H1 (cell line): ENCODE measurements at regions not wholly inside any gene's neighbourhood (a gene's known extent, or its start where the extent isn't known, plus 50 kb on each side); places are given as distances from the start of the nearest gene placed in this dataset.

ENCODE experiments used
- CTCF ChIA-PET: fragments of 300-600 bp; sonication (Branson Sonifier 250); formaldehyde crosslinking; loops from one replicate; lab custom pipeline; 2021; ENCODE audit not compliant: partially characterized antibody; lab: Charles Lee
- POLR2A ChIA-PET: fragments of 300-600 bp; sonication (Branson Sonifier 250); formaldehyde crosslinking; loops from one replicate; lab custom pipeline; 2021; ENCODE audit warnings: inconsistent platforms; ENCODE audit not compliant: partially characterized antibody; lab: Charles Lee
- DNase-seq, 2 experiments: peaks; one replicate each; pipeline versions ENCODE4 v3.0.0 to v3.0.0-alpha.2; 2010 to 2022; ENCODE audit warnings: low spot score in 2 of 2, low read depth in 1 of 2, mixed read lengths in 1 of 2
- FAIRE-seq: peaks from 2 replicates; lab custom pipeline; 2011; peaks lifted over from hg19 to GRCh38; lab: Jason Lieb, UNC
- H2AFZ ChIP-seq: 2 replicates; pipeline ENCODE4 v1.8.1; 2012; ENCODE audit warnings: low read length, inconsistent platforms
- H2AK5ac ChIP-seq: 2 replicates; pipeline ENCODE4 v1.6.1; 2013; ENCODE audit warnings: low read depth, low read length
- H2BK120ac ChIP-seq: replicated peaks from 2 replicates; pipeline ENCODE3; 2013; ENCODE audit warnings: low read depth, low read length, inconsistent platforms
- H2BK12ac ChIP-seq: 2 replicates; pipeline ENCODE4 v1.6.1; 2013; ENCODE audit warnings: low read depth, low read length
- H2BK15ac ChIP-seq: 2 replicates; pipeline ENCODE4 v1.6.1; 2013; ENCODE audit warnings: low read length
- H2BK20ac ChIP-seq: 2 replicates; pipeline ENCODE4 v1.6.1; 2013; ENCODE audit warnings: low read length
- H2BK5ac ChIP-seq: 2 replicates; pipeline ENCODE4 v1.6.1; 2013; ENCODE audit warnings: low read depth, low read length
- H3K14ac ChIP-seq: 2 replicates; pipeline ENCODE4 v1.6.1; 2013; ENCODE audit warnings: inconsistent platforms; ENCODE audit not compliant: insufficient read length
- H3K18ac ChIP-seq: 2 replicates; pipeline ENCODE4 v1.6.1; 2013; ENCODE audit warnings: low read length; ENCODE audit errors: extremely low read depth
- H3K23ac ChIP-seq: 2 replicates; pipeline ENCODE4 v1.6.1; 2013; ENCODE audit warnings: inconsistent platforms; ENCODE audit not compliant: insufficient read length
- H3K23me2 ChIP-seq: 2 replicates; pipeline ENCODE4 v1.6.1; 2013; ENCODE audit warnings: low read depth, low read length
- H3K27ac ChIP-seq: 2 replicates; pipeline ENCODE4 v1.6.1; 2011; ENCODE audit warnings: low read depth, low read length, inconsistent platforms
- H3K27me3 ChIP-seq, 4 experiments: replicated peaks in 1 of 4; 1 replicate in 1 of 4; 2 replicates in 3 of 4; pipeline versions ENCODE4 v1.6.1 to v1.8.1; 2011 to 2013; ENCODE audit warnings: low read length in 3 of 4, mild to moderate bottlenecking in 3 of 4, inconsistent platforms in 2 of 4, mixed read lengths in 2 of 4, moderate library complexity in 1 of 4; ENCODE audit not compliant: control insufficient read depth in 3 of 4, insufficient read depth in 3 of 4; ENCODE audit errors: extremely low read depth in 1 of 4
- H3K36me3 ChIP-seq, 4 experiments: 2 replicates each; pipeline versions ENCODE4 v1.6.1 to v1.8.1; 2011 to 2013; ENCODE audit warnings: mild to moderate bottlenecking in 4 of 4, low read length in 3 of 4, moderate library complexity in 2 of 4, control low read depth in 1 of 4, inconsistent platforms in 1 of 4; ENCODE audit not compliant: insufficient read depth in 4 of 4, control insufficient read depth in 2 of 4
- H3K4ac ChIP-seq: replicated peaks from 2 replicates; pipeline ENCODE3; 2013; ENCODE audit warnings: low read length, low read depth, mixed read lengths, inconsistent platforms; ENCODE audit not compliant: insufficient read length
- H3K4me1 ChIP-seq, 4 experiments: replicated peaks in 1 of 4; 1 replicate in 1 of 4; 2 replicates in 3 of 4; pipeline versions ENCODE4 v1.6.1 to v1.8.1; 2011 to 2013; ENCODE audit warnings: low read length in 3 of 4, inconsistent platforms in 2 of 4, mixed read lengths in 1 of 4; ENCODE audit not compliant: insufficient read depth in 4 of 4, control insufficient read depth in 3 of 4
- H3K4me2 ChIP-seq, 2 experiments: 2 replicates each; pipeline versions ENCODE4 v1.6.1 to v1.8.1; 2011 to 2013; ENCODE audit warnings: low read depth in 2 of 2, low read length in 2 of 2, control low read depth in 1 of 2, inconsistent platforms in 1 of 2, mild to moderate bottlenecking in 1 of 2; ENCODE audit not compliant: insufficient read depth in 1 of 2
- H3K4me3 ChIP-seq, 4 experiments: fragments of 200-600, 300-600 bp in 1 of 4; sonication (generic), shearing (Covaris generic), sonication (Bioruptor Twin) in 1 of 4; 2 replicates each; pipeline versions ENCODE4 v1.5.1 to v1.8.1; 2011 to 2016; ENCODE audit warnings: low read length in 4 of 4, low read depth in 3 of 4, control low read depth in 2 of 4, inconsistent platforms in 2 of 4, mild to moderate bottlenecking in 2 of 4, mixed read lengths in 1 of 4, moderate library complexity in 1 of 4; ENCODE audit not compliant: insufficient read depth in 2 of 4; ENCODE audit errors: extremely low read depth in 1 of 4
- H3K56ac ChIP-seq: replicated peaks from 2 replicates; pipeline ENCODE3; 2013; ENCODE audit warnings: low read depth, mild to moderate bottlenecking, mixed read lengths, low read length, inconsistent platforms; ENCODE audit not compliant: insufficient read length
- H3K79me1 ChIP-seq: 2 replicates; pipeline ENCODE4 v1.6.1; 2013; ENCODE audit warnings: low read depth, low read length, control low read depth
- H3K79me2 ChIP-seq, 2 experiments: 2 replicates each; pipeline versions ENCODE4 v1.6.1 to v1.8.1; 2012 to 2013; ENCODE audit warnings: low read length in 2 of 2, mild to moderate bottlenecking in 2 of 2, inconsistent platforms in 1 of 2; ENCODE audit not compliant: insufficient read depth in 2 of 2, control insufficient read depth in 1 of 2
- H3K9ac ChIP-seq, 4 experiments: replicated peaks in 1 of 4; 1 replicate in 1 of 4; 2 replicates in 3 of 4; pipeline versions ENCODE4 v1.6.1 to v1.8.1; 2011 to 2013; ENCODE audit warnings: low read depth in 3 of 4, low read length in 3 of 4, control low read depth in 2 of 4, mild to moderate bottlenecking in 2 of 4, moderate library complexity in 2 of 4, inconsistent platforms in 1 of 4; ENCODE audit errors: extremely low read depth in 1 of 4
- H3K9me3 ChIP-seq, 2 experiments: 2 replicates each; pipeline versions ENCODE4 v1.6.1 to v1.8.1; 2012 to 2013; ENCODE audit warnings: mild to moderate bottlenecking in 2 of 2, moderate library complexity in 2 of 2, control low read depth in 1 of 2, inconsistent platforms in 1 of 2, low read depth in 1 of 2, low read length in 1 of 2, mixed read lengths in 1 of 2; ENCODE audit not compliant: insufficient read depth in 2 of 2
- H4K20me1 ChIP-seq, 2 experiments: replicated peaks in 1 of 2; 2 replicates each; pipeline versions ENCODE3 to v1.8.1; 2011 to 2013; ENCODE audit warnings: inconsistent platforms in 2 of 2, low read length in 2 of 2, mild to moderate bottlenecking in 1 of 2; ENCODE audit not compliant: insufficient read depth in 2 of 2, control insufficient read depth in 1 of 2
- H4K5ac ChIP-seq: 2 replicates; pipeline ENCODE4 v1.6.1; 2013; ENCODE audit warnings: low read length, low read depth, mixed read lengths, inconsistent platforms; ENCODE audit not compliant: insufficient read length
- H4K8ac ChIP-seq: 2 replicates; pipeline ENCODE4 v1.8.0; 2013; ENCODE audit warnings: mild to moderate bottlenecking, moderate library complexity, low read length, inconsistent platforms; ENCODE audit not compliant: insufficient read depth; ENCODE audit errors: extremely low read depth
- H4K91ac ChIP-seq: replicated peaks from 2 replicates; pipeline ENCODE3; 2013; ENCODE audit warnings: low read length, mixed read lengths, inconsistent platforms; ENCODE audit not compliant: insufficient read length
- BACH1 ChIP-seq: IDR thresholded peaks from 2 replicates; pipeline ENCODE4 v1.6.1; 2012; ENCODE audit warnings: low read length, improper control_type of control experiment
- CBX5 ChIP-seq: fragments of 300-800, 300-1000 bp; sonication (generic); IDR thresholded peaks from 2 replicates; pipeline ENCODE4 v1.7.1; 2016; ENCODE audit warnings: antibody characterized with exemption, low read length, low read depth
- EZH2 ChIP-seq: fragments of 200-600 bp; sonication (generic); IDR thresholded peaks from 2 replicates; pipeline ENCODE4 v1.7.1; 2012; ENCODE audit warnings: low read depth, mild to moderate bottlenecking, moderate library complexity, low read length, inconsistent platforms; ENCODE audit not compliant: severe bottlenecking
- HDAC2 ChIP-seq, 2 experiments: fragments of 300-600 bp in 1 of 2; sonication (generic) in 1 of 2; IDR thresholded peaks; 2 replicates each; pipeline ENCODE4 v1.6.1; 2011 to 2012; ENCODE audit warnings: low read depth in 2 of 2, low read length in 2 of 2, mild to moderate bottlenecking in 2 of 2, moderate library complexity in 2 of 2, borderline replicate concordance in 1 of 2, inconsistent platforms in 1 of 2
- JUN ChIP-seq: IDR thresholded peaks from 2 replicates; pipeline ENCODE4 v1.6.1; 2011; ENCODE audit warnings: low read depth, mild to moderate bottlenecking, improper control_type of control experiment, low read length
- POLR2A ChIP-seq, 2 experiments: IDR thresholded peaks; 1 replicate in 1 of 2; 2 replicates in 1 of 2; pipeline ENCODE4 v1.6.1; 2011; ENCODE audit warnings: low read depth in 2 of 2, low read length in 2 of 2, mild to moderate bottlenecking in 2 of 2; ENCODE audit errors: control extremely low read depth in 1 of 2
- SIX5 ChIP-seq: IDR thresholded peaks from 2 replicates; pipeline ENCODE4 v1.6.1; 2011; ENCODE audit warnings: mild to moderate bottlenecking, low read depth, low read length
- SP1 ChIP-seq: IDR thresholded peaks from 2 replicates; pipeline ENCODE4 v1.6.1; 2011; ENCODE audit warnings: low read depth, low read length
- TAF1 ChIP-seq: IDR thresholded peaks from 2 replicates; pipeline ENCODE4 v1.6.1; 2011; ENCODE audit warnings: mild to moderate bottlenecking, low read depth, low read length
- WGBS, 2 experiments: shearing (Covaris generic) in 1 of 2; methylation state at CpG; one replicate each; pipeline versions ENCODE4 v1.1.6 to v1.1.7; 2013 to 2015; ENCODE audit warnings: low lambda C conversion rate in 2 of 2, mixed read lengths in 2 of 2, inconsistent platforms in 1 of 2, low coverage in 1 of 2, missing lambda C conversion rate in 1 of 2; ENCODE audit not compliant: insufficient replicate concordance in 2 of 2, insufficient coverage in 1 of 2, insufficient read length in 1 of 2; ENCODE audit errors: extremely low coverage in 1 of 2, missing lambda C conversion rate in 1 of 2; 5-methylcytosine and 5-hydroxymethylcytosine counted together

- H3K18ac ChIP-seq: no peak overlapping the region
- H3K27me3 ChIP-seq: no peaks in the 10 kb centered on the region
- FAIRE-seq: no peak
- H3K56ac ChIP-seq: no peak overlapping the region
- H3K9ac ChIP-seq: no peak overlapping the region
- no peak for DNase-seq
- H3K79me1 ChIP-seq: no peaks in the 10 kb centered on the region
- no peak overlapping the region for H2BK20ac ChIP-seq
- TF ChIP-seq CBX5 (no peak), SIX5 (no peak), POLR2A (IDR thresholded peaks at IDR 0.05; ENCODE audit: control extremely low read depth in 1 of 2, low read depth in 2 of 2, low read length in 2 of 2) (no peak), BACH1 (no peak), SP1 (no peak), HDAC2 (IDR thresholded peaks at IDR 0.05; ENCODE audit: borderline replicate concordance in 1 of 2, low read depth in 2 of 2, low read length in 2 of 2) (no peak), TAF1 (no peak), JUN (no peak), EZH2 (no peak)
- H4K5ac ChIP-seq: no peak overlapping the region
- no peak overlapping the region for H3K14ac ChIP-seq
- no peak overlapping the region for H3K4me3 ChIP-seq
- H3K36me3 ChIP-seq: no peaks in the 10 kb centered on the region
- H2BK12ac ChIP-seq: no peak overlapping the region
- no peak overlapping the region for H3K27ac ChIP-seq
- H3K4me2 ChIP-seq: no peak overlapping the region
- ChIA-PET CTCF (interaction anchor here (0.6 to 1.2 kb wide), 4 partner anchors 11 to 140 kb away, joined by 3 read pairs; no protein-coding TSS in a partner anchor), POLR2A (no interaction called here)
- no peak overlapping the region for H4K8ac ChIP-seq
- no peaks in the 10 kb centered on the region for H3K23me2 ChIP-seq
- H2BK120ac ChIP-seq: no peak overlapping the region
- no peak overlapping the region for H3K23ac ChIP-seq
- 95% methylated on average over 2 of the region's 2 CpGs; no CpG with 5 or more reads in 1 of the 2 experiments for WGBS, 2 experiments
- H4K91ac ChIP-seq: no peak overlapping the region
- H4K20me1 ChIP-seq: no peaks in the 10 kb centered on the region
- H2BK15ac ChIP-seq: no peak overlapping the region
- H2AK5ac ChIP-seq: no peak overlapping the region
- no peak overlapping the region for H2BK5ac ChIP-seq
- no peak overlapping the region for H2AFZ ChIP-seq
- no peaks in the 10 kb centered on the region for H3K79me2 ChIP-seq
- no peaks in the 10 kb centered on the region for H3K9me3 ChIP-seq
- H3K4me1 ChIP-seq: no peaks in the 10 kb centered on the region
- no peak overlapping the region for H3K4ac ChIP-seq
Measured at GRCh38 chr11:38683484-38683883, 2085.4 kb upstream of the RAG2 start.
